ENCODE measurements at regions not wholly inside any gene's neighbourhood (a gene's known extent, or its start where the extent isn't known, plus 50 kb on each side); places are given as distances from the start of the nearest gene placed in this dataset.

- TF ChIP-seq TEAD4 (IDR thresholded peaks at IDR 0.05), result no peak
- no peak for TF ChIP-seq CREB1 (IDR thresholded peaks at IDR 0.05; ENCODE audit: low read depth)
- TF ChIP-seq, protein P1, sequence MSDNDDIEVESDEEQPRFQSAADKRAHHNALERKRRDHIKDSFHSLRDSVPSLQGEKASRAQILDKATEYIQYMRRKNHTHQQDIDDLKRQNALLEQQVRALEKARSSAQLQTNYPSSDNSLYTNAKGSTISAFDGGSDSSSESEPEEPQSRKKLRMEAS (IDR thresholded peaks at IDR 0.05), result no peak
- TF ChIP-seq RAD21 (IDR thresholded peaks at IDR 0.05; ENCODE audit: low read depth), result no peak
- TF ChIP-seq YY1 (IDR thresholded peaks at IDR 0.05; ENCODE audit: low read depth), result no peak
Observed at GRCh38 chrX:10077425-10078188, 79.2 kb upstream of the CLCN4 start.
